Endothelial cell of hepatic sinusoid (primary cell): ENCODE measurements at regions not wholly inside any gene's neighbourhood (a gene's known extent, or its start where the extent isn't known, plus 50 kb on each side); places are given as distances from the start of the nearest gene placed in this dataset.

Source experiments
- in situ Hi-C: cut with HindIII; loops from 2 replicates; pipeline ENCODE4 v1.10.0; 2017; ENCODE audit warnings: low sequenced_read_pairs

- in situ Hi-C loops, result no loop called here
Observed at GRCh38 chr9:135239100-135239768, 151.8 kb downstream of the OLFM1 start.

DNA sequence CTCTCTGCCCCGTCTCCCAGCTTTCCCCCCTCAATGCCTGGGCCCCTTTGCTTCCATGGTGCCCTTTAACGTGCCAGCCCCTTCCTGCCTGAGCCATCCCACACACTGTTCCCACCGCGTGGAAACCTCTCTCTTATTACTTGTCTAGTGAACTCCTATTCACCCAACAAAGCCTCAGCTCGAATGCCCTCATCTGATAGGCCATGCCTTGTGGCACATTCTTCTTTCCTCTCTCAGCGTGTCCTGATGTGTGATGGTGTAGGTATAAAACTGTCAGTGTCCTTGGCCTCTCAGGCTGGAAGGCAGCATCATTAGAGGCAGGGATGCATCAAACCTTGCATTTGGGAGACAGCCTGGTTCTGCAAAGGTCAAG lies 152.3 kb downstream of the OLFM1 start:
- in situ Hi-C loops, result loop anchor here (5.0 kb wide), 1 partner anchor 78 kb away; no protein-coding TSS in a partner anchor

DNA sequence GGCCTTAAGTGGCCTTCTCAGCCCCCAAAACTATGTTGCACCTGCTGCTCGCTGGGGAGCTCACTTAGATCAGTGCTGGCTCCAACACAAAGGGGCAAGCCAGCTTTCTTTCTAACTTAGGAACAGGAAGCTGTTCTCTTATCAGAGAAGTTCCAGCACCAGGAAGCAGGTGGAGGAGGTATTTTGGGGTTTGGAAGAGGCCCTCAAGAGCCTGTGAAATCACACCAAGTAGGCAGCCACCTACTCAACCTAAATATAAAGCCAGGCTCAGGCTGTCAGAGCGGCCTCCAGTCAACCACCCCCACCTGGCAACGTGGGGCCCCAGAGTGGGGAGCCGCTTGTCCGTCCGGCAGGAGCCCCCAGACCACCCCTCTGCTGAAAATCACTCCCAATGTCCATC lies 152.8 kb downstream of the OLFM1 start:
- in situ Hi-C loops, result loop anchor here (5.0 kb wide), 1 partner anchor 77 kb away; no protein-coding TSS in a partner anchor

DNA sequence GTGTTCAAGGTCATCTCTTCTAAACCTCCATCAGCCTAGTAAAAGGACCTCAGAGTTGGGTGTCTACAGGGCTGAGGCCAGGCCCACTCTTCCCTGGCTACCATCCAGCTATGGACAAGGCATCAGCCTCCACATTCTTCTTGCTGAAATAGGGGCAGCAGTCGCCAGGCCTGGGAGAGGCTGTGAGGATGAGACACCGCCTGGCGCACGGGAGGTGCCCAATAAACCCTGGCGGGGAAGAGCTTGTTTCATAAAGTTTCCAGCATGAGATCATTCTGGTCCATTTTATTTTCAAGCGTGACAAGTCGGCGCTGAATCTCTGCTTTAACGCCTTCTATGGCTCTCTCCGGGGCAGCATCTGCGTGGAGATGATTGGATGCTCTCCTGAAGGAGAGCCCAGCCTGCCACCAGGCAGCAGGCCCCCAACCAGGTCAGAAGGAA lies 153.4 kb downstream of the OLFM1 start:
- in situ Hi-C loops, result loop anchor here (5.0 kb wide), 1 partner anchor 76 kb away; no protein-coding TSS in a partner anchor

- in situ Hi-C loops, result loop anchor here (5.0 kb wide), 1 partner anchor 76 kb away; no protein-coding TSS in a partner anchor
Observed at GRCh38 chr9:135241381-135242048, 154.0 kb downstream of the OLFM1 start.

GRCh38 chr9:135242049-135242396 lies 154.6 kb downstream of the OLFM1 start:
- in situ Hi-C loops, result loop anchor here (5.0 kb wide), 1 partner anchor 75 kb away; no protein-coding TSS in a partner anchor

- in situ Hi-C loops, result loop anchor here (5.0 kb wide), 1 partner anchor 75 kb away; no protein-coding TSS in a partner anchor
Observed at GRCh38 chr9:135242406-135242805, 154.9 kb downstream of the OLFM1 start.

- in situ Hi-C loops, result loop anchor here (5.0 kb wide), 1 partner anchor 74 kb away; no protein-coding TSS in a partner anchor
Observed at GRCh38 chr9:135243201-135244190, 156.0 kb downstream of the OLFM1 start.

GRCh38 chr9:135244271-135245221 lies 157.1 kb downstream of the OLFM1 start:
- in situ Hi-C loops, result loop anchor here (5.0 kb wide), 1 partner anchor 73 kb away; no protein-coding TSS in a partner anchor

DNA sequence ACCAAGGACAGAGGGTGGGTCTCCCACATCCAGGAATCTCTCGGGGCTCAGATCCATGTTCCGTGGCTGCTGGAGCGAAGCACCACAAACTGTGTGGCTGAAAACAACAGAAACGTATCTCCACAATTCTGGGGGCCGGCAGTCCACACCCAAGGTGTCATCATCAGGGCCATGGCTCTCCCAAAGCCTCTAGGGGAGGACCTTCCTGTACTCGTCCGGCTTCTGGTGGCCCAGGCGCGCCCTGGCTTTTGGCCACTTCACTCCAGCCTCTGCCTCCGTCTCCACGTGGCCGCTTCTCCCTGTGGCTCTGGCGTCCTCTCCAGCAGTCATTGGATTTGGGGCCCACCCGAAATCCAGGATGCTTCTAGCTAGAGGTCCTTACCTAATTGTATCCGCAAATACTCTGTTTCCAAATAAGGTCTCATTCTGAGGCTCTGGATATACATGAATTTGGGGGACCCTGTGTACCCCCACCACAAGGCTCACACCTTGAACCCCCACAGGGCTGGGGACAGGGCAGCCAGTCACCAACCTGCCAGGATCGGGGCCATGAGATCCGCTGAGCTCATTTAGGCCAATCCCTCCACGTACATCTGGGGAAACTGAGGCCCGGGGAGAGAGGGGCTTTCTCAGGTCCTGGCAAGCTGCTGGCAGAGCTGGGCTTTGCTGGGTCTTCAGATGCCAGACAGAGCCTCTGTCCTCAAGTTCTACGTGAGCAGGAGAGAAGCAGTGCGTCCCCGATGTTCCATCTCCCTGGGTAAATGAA lies 158.2 kb downstream of the OLFM1 start:
- in situ Hi-C loops, result no loop called here

- in situ Hi-C loops, result no loop called here
Observed at GRCh38 chr9:135246248-135247205, 159.1 kb downstream of the OLFM1 start.

DNA sequence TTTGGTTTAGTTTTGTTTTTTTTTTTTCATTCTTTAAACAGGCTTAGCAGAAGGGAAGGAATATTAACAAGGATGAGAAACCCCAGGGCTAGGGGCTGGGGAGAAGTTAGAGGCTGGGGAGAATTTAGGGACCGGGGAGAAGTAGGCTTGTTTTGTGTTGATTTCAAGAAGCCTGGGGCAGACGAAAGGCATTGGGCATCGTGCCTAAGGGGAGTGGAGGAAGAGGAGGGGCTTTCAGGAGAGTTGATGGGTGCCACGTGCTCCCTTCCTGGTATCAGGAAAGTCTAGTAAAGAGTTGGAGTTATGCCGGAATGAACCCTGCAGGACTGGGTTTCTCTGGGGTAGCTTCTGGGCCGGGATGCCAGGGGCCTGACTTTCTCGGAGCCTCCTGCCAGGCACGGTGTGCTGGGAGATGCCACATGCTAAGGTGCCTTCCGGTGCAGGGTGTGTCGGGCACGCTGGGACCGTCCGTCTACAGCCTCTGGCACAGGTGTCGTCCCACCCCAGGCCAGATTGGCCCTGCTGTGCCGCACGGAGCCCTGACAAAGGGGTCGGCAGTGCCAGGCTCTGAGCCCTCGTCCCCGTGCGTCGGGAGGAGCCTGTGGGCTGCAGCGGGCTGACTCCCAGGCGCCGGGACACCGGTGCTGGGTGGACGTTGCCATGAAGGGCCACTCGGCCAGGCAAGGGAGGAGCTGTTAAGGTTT lies 159.9 kb downstream of the OLFM1 start:
- in situ Hi-C loops, result no loop called here

DNA sequence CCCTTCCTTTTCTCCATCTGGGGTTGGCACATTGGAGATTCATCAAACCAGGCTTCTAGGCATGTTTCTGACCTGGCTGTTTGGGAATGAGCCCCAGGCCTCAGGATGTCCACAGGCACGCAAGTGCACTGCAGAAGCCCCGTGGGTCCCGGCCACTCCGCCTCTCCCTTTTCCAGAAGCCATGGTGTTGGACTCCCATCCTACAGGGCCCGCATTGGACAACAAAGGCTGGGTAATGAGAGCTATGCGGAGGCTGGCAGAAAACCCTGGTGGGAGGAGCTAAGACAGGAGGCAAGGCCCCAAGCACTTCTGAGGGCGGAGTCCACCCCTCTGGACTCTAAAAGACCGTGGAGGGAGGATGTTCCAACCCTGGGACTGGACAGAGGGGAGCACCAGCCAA lies 160.6 kb downstream of the OLFM1 start:
- in situ Hi-C loops, result no loop called here

DNA sequence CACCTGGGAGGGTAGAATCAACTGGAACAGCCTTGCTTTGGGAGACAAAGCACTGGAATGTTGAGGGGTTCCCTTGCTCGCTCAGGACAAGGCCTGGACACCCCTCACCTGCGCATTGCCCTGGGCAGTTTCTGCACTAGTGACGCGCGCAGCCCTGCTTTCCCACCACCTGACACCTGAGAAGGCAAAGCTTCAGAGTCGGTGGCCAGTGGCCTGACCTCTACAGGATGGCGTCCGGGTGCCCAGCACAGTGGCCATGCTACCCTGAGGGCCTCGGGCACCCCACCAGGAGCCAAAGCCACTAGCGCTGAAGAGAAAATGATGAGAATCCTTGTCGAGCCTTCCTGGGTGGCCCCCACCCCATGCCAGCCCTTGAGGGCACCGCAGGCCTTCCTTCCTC lies 161.3 kb downstream of the OLFM1 start:
- in situ Hi-C loops, result no loop called here

GRCh38 chr9:135249191-135249590 lies 161.7 kb downstream of the OLFM1 start:
- in situ Hi-C loops, result no loop called here

DNA sequence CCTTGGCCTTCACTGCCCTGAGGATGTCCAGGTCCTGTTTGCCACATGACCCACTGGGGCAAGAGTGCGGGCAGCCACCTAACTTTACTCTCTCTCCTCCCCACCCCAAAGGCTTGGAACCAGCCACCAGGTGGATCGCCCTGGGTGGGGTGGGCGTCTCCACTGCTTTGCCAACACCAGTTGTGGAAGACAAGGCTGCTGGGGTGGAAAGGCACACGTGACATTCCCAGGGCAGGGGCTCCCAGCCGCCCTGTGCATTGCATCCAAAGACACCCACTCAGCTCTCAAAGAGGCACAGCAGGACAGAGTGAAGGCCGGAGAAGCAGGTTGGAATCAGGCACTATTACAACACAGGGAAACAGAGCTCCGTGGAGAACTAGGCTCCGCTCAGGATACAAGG lies 162.2 kb downstream of the OLFM1 start:
- in situ Hi-C loops, result no loop called here

DNA sequence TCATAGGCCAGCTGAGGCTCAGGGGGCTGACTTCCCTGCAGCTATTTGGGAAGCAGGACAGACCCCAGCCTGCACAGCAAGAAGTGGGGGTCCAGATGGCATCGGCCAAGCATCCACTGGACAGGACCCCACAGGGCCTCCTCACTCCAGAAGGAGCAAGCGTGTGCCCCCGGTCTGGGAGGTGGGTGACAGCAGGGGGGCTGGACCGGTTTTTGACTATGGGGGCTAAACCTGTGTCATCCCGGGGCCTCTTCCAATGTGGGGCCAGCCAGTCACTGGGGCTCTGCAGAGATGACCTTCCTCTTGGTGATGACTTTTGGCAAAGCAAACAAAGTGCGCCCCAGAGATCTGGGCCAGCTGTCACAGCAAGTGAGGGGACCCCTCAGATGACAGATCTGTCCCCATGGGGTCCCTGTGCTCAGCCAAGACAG lies 163.9 kb downstream of the OLFM1 start:
- in situ Hi-C loops, result no loop called here
